Gastrocnemius medialis (tissue), 4 donors: ENCODE measurements at regions not wholly inside any gene's neighbourhood (a gene's known extent, or its start where the extent isn't known, plus 50 kb on each side); places are given as distances from the start of the nearest gene placed in this dataset.

Experiments used
- ATAC-seq, 2 donors: fragments of 150-250 bp; one replicate each; pipeline ENCODE4 v1.9.1; 2016
- DNase-seq, 2 donors: peaks; one replicate each; pipeline ENCODE4 v3.0.0-alpha.2; 2019
- H3K27ac ChIP-seq, 4 donors: fragments of 200-600 bp; sonication (generic); 1 replicate in 1 of 4; 2 replicates in 3 of 4; pipeline ENCODE4 v1.5.1; 2016 to 2018; ENCODE audit warnings: mild to moderate bottlenecking in 2 of 4, moderate library complexity in 1 of 4
- H3K27me3 ChIP-seq, 3 donors: fragments of 200-600 bp; sonication (generic) in 2 of 3; 1 replicate in 1 of 3; 2 replicates in 2 of 3; pipeline versions ENCODE4 v1.5.1 to v1.6.0; 2016 to 2019; ENCODE audit warnings: mild to moderate bottlenecking in 1 of 3, moderate library complexity in 1 of 3
- H3K36me3 ChIP-seq, 2 donors: fragments of 200-600 bp; sonication (generic) in 1 of 2; one replicate each; pipeline ENCODE4 v1.5.1; 2017 to 2018
- H3K4me1 ChIP-seq, 2 donors: fragments of 200-600 bp; sonication (generic) in 1 of 2; one replicate each; pipeline ENCODE4 v1.5.1; 2016 to 2017; ENCODE audit warnings: mild to moderate bottlenecking in 2 of 2
- H3K4me3 ChIP-seq, 4 donors: fragments of 200-600 bp; sonication (generic) in 3 of 4; 1 replicate in 1 of 4; 2 replicates in 3 of 4; pipeline ENCODE4 v1.5.1; 2016 to 2019; ENCODE audit warnings: mild to moderate bottlenecking in 2 of 4
- H3K9me3 ChIP-seq, 3 donors: fragments of 200-600 bp; sonication (generic) in 2 of 3; 1 replicate in 1 of 3; 2 replicates in 2 of 3; pipeline ENCODE4 v1.5.1; 2016 to 2019
- POLR2A ChIP-seq, 2 donors: fragments of 450-650 bp; IDR thresholded peaks; one replicate each; pipeline ENCODE4 v1.6.1; 2017; ENCODE audit warnings: antibody characterized with exemption in 2 of 2, mild to moderate bottlenecking in 2 of 2, moderate library complexity in 2 of 2
- in situ Hi-C, 4 donors: fragments of 200-750 bp; cut with MboI; loops; one replicate each; pipeline versions ENCODE4 v1.15.0 to v1.8.0; 2017; ENCODE audit warnings: low sequenced_read_pairs in 4 of 4
- intact Hi-C: fragments of 100-400 bp; cut with DNase I; formaldehyde crosslinking; loops from one replicate; pipeline ENCODE4 v1.15.1; 2023; ENCODE audit warnings: low total_unique reads
- TF ChIP-seq, protein P1 (sequence below), 5 experiments: fragments of 450-650 bp in 3 of 5; fragments of 200-600 bp in 2 of 5; sonication (generic) in 2 of 5; IDR thresholded peaks in 4 of 5; conservative IDR thresholded peaks in 1 of 5; 1 replicate in 4 of 5; 2 replicates in 1 of 5; pipeline ENCODE4 v1.5.1; 2016 to 2019; ENCODE audit warnings: antibody characterized with exemption in 5 of 5, mild to moderate bottlenecking in 3 of 5, moderate library complexity in 3 of 5

- H3K27ac ChIP-seq: peak overlapping the region; percentile 82 to 91 (median 88)
- in situ Hi-C loops (loop anchor here in 1 of 4 donors (10.0 kb wide), 1 partner anchor 104 kb away; no protein-coding TSS in a partner anchor), intact Hi-C loops (loop anchor here (5.0 kb wide), 1 partner anchor 567 kb away; no protein-coding TSS in a partner anchor)
- no peaks in the 10 kb centered on the region for H3K9me3 ChIP-seq
- peak overlapping the region; percentile 57 to 72 (median 62) for H3K4me3 ChIP-seq
- DNase-seq (peak; percentile 35 to 47), ATAC-seq (no peak)
- peaks cover 64 to 75% of the 10 kb centered on the region in 2 donors for H3K4me1 ChIP-seq
- TF ChIP-seq, protein P1, sequence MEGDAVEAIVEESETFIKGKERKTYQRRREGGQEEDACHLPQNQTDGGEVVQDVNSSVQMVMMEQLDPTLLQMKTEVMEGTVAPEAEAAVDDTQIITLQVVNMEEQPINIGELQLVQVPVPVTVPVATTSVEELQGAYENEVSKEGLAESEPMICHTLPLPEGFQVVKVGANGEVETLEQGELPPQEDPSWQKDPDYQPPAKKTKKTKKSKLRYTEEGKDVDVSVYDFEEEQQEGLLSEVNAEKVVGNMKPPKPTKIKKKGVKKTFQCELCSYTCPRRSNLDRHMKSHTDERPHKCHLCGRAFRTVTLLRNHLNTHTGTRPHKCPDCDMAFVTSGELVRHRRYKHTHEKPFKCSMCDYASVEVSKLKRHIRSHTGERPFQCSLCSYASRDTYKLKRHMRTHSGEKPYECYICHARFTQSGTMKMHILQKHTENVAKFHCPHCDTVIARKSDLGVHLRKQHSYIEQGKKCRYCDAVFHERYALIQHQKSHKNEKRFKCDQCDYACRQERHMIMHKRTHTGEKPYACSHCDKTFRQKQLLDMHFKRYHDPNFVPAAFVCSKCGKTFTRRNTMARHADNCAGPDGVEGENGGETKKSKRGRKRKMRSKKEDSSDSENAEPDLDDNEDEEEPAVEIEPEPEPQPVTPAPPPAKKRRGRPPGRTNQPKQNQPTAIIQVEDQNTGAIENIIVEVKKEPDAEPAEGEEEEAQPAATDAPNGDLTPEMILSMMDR (IDR thresholded peaks at IDR 0.05 in 4 of 5, conservative IDR thresholded peaks at IDR 0.05 in 1 of 5): no peak
- no peak for TF ChIP-seq POLR2A (IDR thresholded peaks at IDR 0.05)
- H3K36me3 ChIP-seq: no peaks in the 10 kb centered on the region
- no peaks in the 10 kb centered on the region for H3K27me3 ChIP-seq
Observed at GRCh38 chr17:77320485-77321256, 179.9 kb downstream of the SEC14L1 start.

- H3K4me1 ChIP-seq: peaks cover 56 to 64% of the 10 kb centered on the region in 2 donors
- in situ Hi-C loops: loop anchor here in 1 of 4 donors (10.0 kb wide), 1 partner anchor 103 kb away; no protein-coding TSS in a partner anchor
- DNase-seq: no peak
- H3K9me3 ChIP-seq: no peaks in the 10 kb centered on the region
- peak overlapping the region in 3 of 4 donors; percentile 30 to 64 (median 57) for H3K4me3 ChIP-seq
- no peaks in the 10 kb centered on the region for H3K27me3 ChIP-seq
- intact Hi-C loops: loop anchor here (5.0 kb wide), 1 partner anchor 565 kb away; no protein-coding TSS in a partner anchor
- no peak for ATAC-seq
- H3K36me3 ChIP-seq: no peaks in the 10 kb centered on the region
- H3K27ac ChIP-seq: peak overlapping the region; percentile 82 to 91 (median 88)
- TF ChIP-seq, protein P1 (IDR thresholded peaks at IDR 0.05 in 4 of 5, conservative IDR thresholded peaks at IDR 0.05 in 1 of 5): no peak
- TF ChIP-seq POLR2A (IDR thresholded peaks at IDR 0.05): no peak
Observed at GRCh38 chr17:77321649-77322513, 181.1 kb downstream of the SEC14L1 start.

DNA sequence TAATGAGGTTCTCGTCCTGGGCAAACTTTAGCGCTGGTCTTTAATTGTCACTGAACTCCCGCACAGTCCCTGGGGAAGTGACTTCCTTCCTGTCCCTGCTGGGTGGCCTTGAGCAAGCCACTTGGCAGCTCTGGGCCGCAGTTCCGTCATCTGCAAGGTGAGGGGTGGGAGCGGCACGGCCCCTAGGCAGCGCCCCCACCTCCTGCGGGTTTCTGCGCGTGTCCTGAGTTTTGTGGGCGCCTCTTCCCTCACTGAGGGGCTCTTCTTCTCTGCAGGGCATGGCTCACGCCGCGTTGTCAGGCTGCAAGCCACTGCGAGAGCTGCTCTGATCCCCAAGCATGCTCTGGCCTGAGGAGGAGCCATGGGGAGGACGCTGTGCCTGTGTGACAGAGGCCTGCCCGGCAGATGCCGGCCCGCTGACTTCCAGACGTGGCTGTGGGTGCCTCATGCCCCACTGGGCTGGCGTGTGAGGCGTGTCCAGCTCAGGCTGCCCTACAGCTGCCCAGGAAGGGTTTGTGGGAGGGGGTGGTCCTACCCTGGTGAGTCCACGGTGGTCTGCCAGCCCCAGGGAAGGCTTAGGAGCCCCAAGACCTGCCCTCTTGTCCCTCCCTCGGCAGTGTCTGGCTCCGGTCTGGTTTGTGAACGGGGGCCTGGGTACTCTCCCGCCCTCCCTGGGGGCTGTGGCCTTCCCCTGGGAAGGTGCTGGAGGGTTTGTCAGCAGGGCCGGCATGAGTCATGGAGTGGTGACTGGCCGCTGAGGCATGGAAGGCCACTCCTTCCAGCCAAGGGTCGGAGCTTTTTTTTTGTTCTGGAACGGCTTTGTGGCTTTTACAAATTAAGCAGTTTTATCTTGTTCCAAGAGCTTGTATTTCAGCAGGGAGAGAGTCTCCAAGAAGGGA lies 182.0 kb downstream of the SEC14L1 start:
- DNase-seq (peak; percentile 84 to 87), ATAC-seq (peak; percentile 63 to 67)
- TF ChIP-seq POLR2A (IDR thresholded peaks at IDR 0.05): peak; percentile 50 to 74
- TF ChIP-seq, protein P1 (IDR thresholded peaks at IDR 0.05 in 4 of 5, conservative IDR thresholded peaks at IDR 0.05 in 1 of 5): no peak
- no peaks in the 10 kb centered on the region for H3K36me3 ChIP-seq
- H3K9me3 ChIP-seq: no peaks in the 10 kb centered on the region
- intact Hi-C loops: loop anchor here (5.0 kb wide), 1 partner anchor 565 kb away; no protein-coding TSS in a partner anchor
- in situ Hi-C loops: loop anchor here in 1 of 4 donors (10.0 kb wide), 1 partner anchor 102 kb away; no protein-coding TSS in a partner anchor
- H3K4me3 ChIP-seq: peak overlapping the region; percentile 18 to 64 (median 44)
- no peaks in the 10 kb centered on the region for H3K27me3 ChIP-seq
- H3K4me1 ChIP-seq: peaks cover 60 to 67% of the 10 kb centered on the region in 2 donors
- H3K27ac ChIP-seq: peak overlapping the region; percentile 82 to 91 (median 88)
